ENCODE measurements at regions not wholly inside any gene's neighbourhood (a gene's known extent, or its start where the extent isn't known, plus 50 kb on each side); places are given as distances from the start of the nearest gene placed in this dataset.

DNA sequence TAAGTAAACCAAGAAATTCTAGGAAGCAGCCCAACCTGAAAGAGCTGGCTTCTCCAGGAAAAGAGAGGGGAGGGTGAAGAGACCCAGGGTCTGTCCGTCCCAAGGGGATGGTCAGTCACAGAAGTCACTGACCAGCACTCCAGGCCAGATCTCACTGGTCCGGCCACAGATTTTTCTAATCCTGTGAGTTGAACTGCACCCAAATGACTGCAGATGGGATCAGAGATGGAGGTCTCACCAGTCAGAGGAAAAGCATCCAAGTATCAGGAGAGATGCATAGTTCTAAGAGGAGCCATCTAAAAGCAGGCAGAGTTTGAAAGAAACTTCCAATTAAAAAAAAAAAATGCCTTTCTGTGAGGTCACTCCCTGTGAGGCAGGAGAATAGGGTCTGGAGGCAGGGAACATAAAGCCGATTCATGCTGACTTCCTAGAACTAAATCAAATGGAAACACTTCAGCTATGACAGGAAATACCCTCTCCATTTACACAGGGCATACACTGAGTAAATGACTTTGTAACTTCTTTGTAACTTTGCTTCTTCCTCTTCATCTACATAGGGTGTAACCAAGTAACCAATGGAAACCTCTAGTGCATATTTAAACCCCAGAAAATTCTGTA is 144.5 kb downstream of the CCDC34 start:
- POLR2A ChIA-PET, result no interaction called here
- no peak for TF ChIP-seq CTCF (IDR thresholded peaks at IDR 0.05)
- Mint-ChIP-seq H3K4me3 (no peak overlapping the region), H3K4me1 (ENCODE audit: low read depth) (no peaks in the 10 kb centered on the region), H3K27me3 (peaks cover 3% of the 10 kb centered on the region), H3K9me3 (no peaks in the 10 kb centered on the region), H3K36me3 (ENCODE audit: low read depth) (no peaks in the 10 kb centered on the region), H3K27ac (no peak overlapping the region)
- no peak for ATAC-seq
- DNase-seq, result no peak
- CTCF ChIA-PET, result no interaction called here
- intact Hi-C loops (cut with micrococcal nuclease), result no loop called here

- Mint-ChIP-seq H3K27me3 (peaks cover 3% of the 10 kb centered on the region), H3K4me3 (no peak overlapping the region), H3K36me3 (ENCODE audit: low read depth) (no peaks in the 10 kb centered on the region), H3K4me1 (ENCODE audit: low read depth) (no peaks in the 10 kb centered on the region), H3K27ac (no peak overlapping the region), H3K9me3 (no peaks in the 10 kb centered on the region)
- ChIA-PET CTCF (no interaction called here), POLR2A (no interaction called here)
- no peak for DNase-seq
- ATAC-seq, result no peak
- intact Hi-C loops (cut with micrococcal nuclease), result no loop called here
- no peak for TF ChIP-seq CTCF (IDR thresholded peaks at IDR 0.05)
Measured at GRCh38 chr11:27217948-27218420, 145.0 kb downstream of the CCDC34 start.

DNA sequence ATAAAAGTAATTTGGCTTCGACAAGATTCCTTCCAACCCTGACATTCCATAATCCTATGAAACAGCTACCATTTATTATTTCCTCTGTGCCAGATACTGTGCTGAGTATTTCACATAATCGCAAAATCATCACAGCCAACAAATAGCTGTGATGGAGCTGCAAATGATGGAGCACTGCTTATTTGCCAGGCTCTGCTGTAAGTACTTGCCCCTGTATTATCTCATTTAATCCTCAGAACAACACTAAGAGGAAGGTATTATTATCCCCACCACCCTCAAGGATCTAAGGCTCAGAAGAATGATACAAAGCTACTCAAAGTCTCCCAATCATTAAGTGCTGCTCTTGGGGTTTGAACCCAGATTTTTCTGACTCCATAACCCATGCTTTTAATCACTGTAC is 145.5 kb downstream of the CCDC34 start:
- Mint-ChIP-seq H3K36me3 (ENCODE audit: low read depth) (no peaks in the 10 kb centered on the region), H3K4me1 (ENCODE audit: low read depth) (no peaks in the 10 kb centered on the region), H3K27me3 (peaks cover 3% of the 10 kb centered on the region), H3K4me3 (no peak overlapping the region), H3K27ac (no peak overlapping the region), H3K9me3 (no peaks in the 10 kb centered on the region)
- ATAC-seq (no peak), DNase-seq (no peak)
- CTCF ChIA-PET, result no interaction called here
- no peak for TF ChIP-seq CTCF (IDR thresholded peaks at IDR 0.05)
- intact Hi-C loops (cut with micrococcal nuclease), result no loop called here
- POLR2A ChIA-PET, result no interaction called here

- Mint-ChIP-seq H3K27ac (no peak overlapping the region), H3K9me3 (no peaks in the 10 kb centered on the region), H3K4me3 (no peak overlapping the region), H3K4me1 (ENCODE audit: low read depth) (no peaks in the 10 kb centered on the region), H3K27me3 (peaks cover 6% of the 10 kb centered on the region), H3K36me3 (ENCODE audit: low read depth) (no peaks in the 10 kb centered on the region)
- ATAC-seq (no peak), DNase-seq (no peak)
- CTCF ChIA-PET, result interaction anchor here (0.6 kb wide), 1 partner anchor 271 kb away, joined by 3 read pairs; no protein-coding TSS in a partner anchor
- intact Hi-C loops (cut with micrococcal nuclease), result no loop called here
- TF ChIP-seq CTCF (IDR thresholded peaks at IDR 0.05), result no peak
- POLR2A ChIA-PET, result no interaction called here
Measured at GRCh38 chr11:27216270-27217149, 146.5 kb downstream of the CCDC34 start.
